LNCAP (cell line): ENCODE measurements at regions not wholly inside any gene's neighbourhood (a gene's known extent, or its start where the extent isn't known, plus 50 kb on each side); places are given as distances from the start of the nearest gene placed in this dataset.

Experiments used
- CTCF ChIP-seq: fragments of 450-650 bp; IDR thresholded peaks from 2 replicates; pipeline ENCODE4 v1.5.1; 2017; ENCODE audit warnings: mild to moderate bottlenecking

- no peak for TF ChIP-seq CTCF
These were observed 986.7 kb downstream of the BCL11A start for GRCh38 chr2:59566739-59567138.

GRCh38 chr2:59561281-59561680, 992.2 kb downstream of the BCL11A start:
- TF ChIP-seq CTCF: no peak

GRCh38 chr2:59560769-59561168, 992.7 kb downstream of the BCL11A start:
- no peak for TF ChIP-seq CTCF

- TF ChIP-seq CTCF: no peak
These were observed 1012.6 kb downstream of the BCL11A start for GRCh38 chr2:59540864-59541263.

- no peak for TF ChIP-seq CTCF
These were observed 1015.0 kb downstream of the BCL11A start for GRCh38 chr2:59538398-59538911.

GRCh38 chr2:59532808-59533207, 1020.6 kb downstream of the BCL11A start:
- TF ChIP-seq CTCF: no peak

GRCh38 chr2:59530258-59530657, 1023.2 kb downstream of the BCL11A start:
- no peak for TF ChIP-seq CTCF

GRCh38 chr2:59529726-59530125, 1023.7 kb downstream of the BCL11A start:
- no peak for TF ChIP-seq CTCF
